ENCODE measurements at regions not wholly inside any gene's neighbourhood (a gene's known extent, or its start where the extent isn't known, plus 50 kb on each side); places are given as distances from the start of the nearest gene placed in this dataset.

DNA sequence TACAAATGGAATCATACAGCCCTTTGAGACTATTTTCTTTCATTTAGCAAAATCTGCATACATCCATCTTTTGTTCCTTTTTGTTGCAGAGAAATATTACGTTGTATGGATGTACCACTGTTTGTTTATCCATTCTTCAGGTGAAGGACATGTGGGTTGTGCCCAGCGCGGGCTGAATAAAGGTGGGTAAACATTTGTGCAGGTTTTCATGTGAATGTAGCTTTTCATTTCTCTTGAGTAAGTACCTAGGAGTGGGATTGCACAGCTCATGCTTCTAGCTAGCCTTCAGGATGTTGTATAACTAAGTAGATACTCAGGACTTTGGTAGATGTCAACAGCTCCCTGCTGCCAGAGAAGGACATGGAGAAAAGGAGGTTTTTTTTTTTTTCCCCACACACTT lies 50.6 kb upstream of the SPRED2 start:
- no peak overlapping the region for H2AFZ ChIP-seq (ENCODE audit: low read depth, low read length)
- H3K9ac ChIP-seq (ENCODE audit: low read depth, low read length): no peak overlapping the region
- no peak overlapping the region for H3K4me2 ChIP-seq (ENCODE audit: insufficient read depth, low read length)
- no peak overlapping the region for H3K4me3 ChIP-seq (ENCODE audit: low read depth in 1 of 2, low read length in 2 of 2)
- DNase-seq: no peak
- H3K4me1 ChIP-seq (ENCODE audit: insufficient read depth, low read length): no peaks in the 10 kb centered on the region
- no peak for ATAC-seq (ENCODE audit: insufficient read depth, low read depth)
- no peaks in the 10 kb centered on the region for H3K9me3 ChIP-seq (ENCODE audit: insufficient read depth, low read length, severe bottlenecking)
- H4K20me1 ChIP-seq (ENCODE audit: insufficient read depth, low read length): no peaks in the 10 kb centered on the region
- no peaks in the 10 kb centered on the region for H3K36me3 ChIP-seq (ENCODE audit: insufficient read depth, low read length)
- TF ChIP-seq, protein P1, sequence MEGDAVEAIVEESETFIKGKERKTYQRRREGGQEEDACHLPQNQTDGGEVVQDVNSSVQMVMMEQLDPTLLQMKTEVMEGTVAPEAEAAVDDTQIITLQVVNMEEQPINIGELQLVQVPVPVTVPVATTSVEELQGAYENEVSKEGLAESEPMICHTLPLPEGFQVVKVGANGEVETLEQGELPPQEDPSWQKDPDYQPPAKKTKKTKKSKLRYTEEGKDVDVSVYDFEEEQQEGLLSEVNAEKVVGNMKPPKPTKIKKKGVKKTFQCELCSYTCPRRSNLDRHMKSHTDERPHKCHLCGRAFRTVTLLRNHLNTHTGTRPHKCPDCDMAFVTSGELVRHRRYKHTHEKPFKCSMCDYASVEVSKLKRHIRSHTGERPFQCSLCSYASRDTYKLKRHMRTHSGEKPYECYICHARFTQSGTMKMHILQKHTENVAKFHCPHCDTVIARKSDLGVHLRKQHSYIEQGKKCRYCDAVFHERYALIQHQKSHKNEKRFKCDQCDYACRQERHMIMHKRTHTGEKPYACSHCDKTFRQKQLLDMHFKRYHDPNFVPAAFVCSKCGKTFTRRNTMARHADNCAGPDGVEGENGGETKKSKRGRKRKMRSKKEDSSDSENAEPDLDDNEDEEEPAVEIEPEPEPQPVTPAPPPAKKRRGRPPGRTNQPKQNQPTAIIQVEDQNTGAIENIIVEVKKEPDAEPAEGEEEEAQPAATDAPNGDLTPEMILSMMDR (IDR thresholded peaks at IDR 0.05; ENCODE audit: borderline replicate concordance, extremely low read depth, low read length, poor library complexity, severe bottlenecking): no peak
- TF ChIP-seq EZH2 (IDR thresholded peaks at IDR 0.05; ENCODE audit: borderline replicate concordance, low read depth, low read length, severe bottlenecking): no peak
- H3K79me2 ChIP-seq (ENCODE audit: insufficient read depth, low read length): no peaks in the 10 kb centered on the region
- no peak overlapping the region for H3K27ac ChIP-seq (ENCODE audit: low read length)
- no peaks in the 10 kb centered on the region for H3K27me3 ChIP-seq (ENCODE audit: insufficient read depth, low read length, poor library complexity)
